ENCODE measurements at regions not wholly inside any gene's neighbourhood (a gene's known extent, or its start where the extent isn't known, plus 50 kb on each side); places are given as distances from the start of the nearest gene placed in this dataset.
"Not testable (repeated sequence)": the region's sequence is repeated elsewhere in the genome, so short reads cannot be mapped to it uniquely, and the experiment has no call there.

- DNase-seq, result no peak
Observed at GRCh38 chr6:67986694-67987232, 648.3 kb upstream of the ADGRB3 start.

GRCh38 chr6:67976486-67976885 is 658.6 kb upstream of the ADGRB3 start:
- DNase-seq, result no peak

- DNase-seq, result no peak
Observed at GRCh38 chr6:67974931-67975330, 660.2 kb upstream of the ADGRB3 start.

GRCh38 chr6:67971812-67972211 is 663.3 kb upstream of the ADGRB3 start:
- no peak for DNase-seq

- DNase-seq, result no peak
Observed at GRCh38 chr6:67966830-67967229, 668.3 kb upstream of the ADGRB3 start.

- DNase-seq, result no peak
Observed at GRCh38 chr6:67956352-67956751, 678.7 kb upstream of the ADGRB3 start.

GRCh38 chr6:67952948-67953347 is 682.1 kb upstream of the ADGRB3 start:
- no peak for DNase-seq

GRCh38 chr6:67952121-67952520 is 683.0 kb upstream of the ADGRB3 start:
- no peak for DNase-seq

GRCh38 chr6:67947762-67948161 is 687.3 kb upstream of the ADGRB3 start:
- DNase-seq, result not testable (repeated sequence)

- no peak for DNase-seq
Observed at GRCh38 chr6:67935976-67936477, 699.1 kb upstream of the ADGRB3 start.

GRCh38 chr6:67933278-67933677 is 701.8 kb upstream of the ADGRB3 start:
- no peak for DNase-seq

GRCh38 chr6:67922588-67922987 is 712.5 kb upstream of the ADGRB3 start:
- DNase-seq, result not testable (repeated sequence)

GRCh38 chr6:67920040-67920439 is 715.0 kb upstream of the ADGRB3 start:
- DNase-seq, result not testable (repeated sequence)

- no peak for DNase-seq
Observed at GRCh38 chr6:67916399-67916798, 718.7 kb upstream of the ADGRB3 start.

- no peak for DNase-seq
Observed at GRCh38 chr6:67914419-67914818, 720.7 kb upstream of the ADGRB3 start.

GRCh38 chr6:67909354-67909753 is 725.7 kb upstream of the ADGRB3 start:
- DNase-seq, result no peak

- no peak for DNase-seq
Observed at GRCh38 chr6:67908379-67908778, 726.7 kb upstream of the ADGRB3 start.

GRCh38 chr6:67904735-67905134 is 730.3 kb upstream of the ADGRB3 start:
- not testable (repeated sequence) for DNase-seq

GRCh38 chr6:67898875-67899274 is 736.2 kb upstream of the ADGRB3 start:
- no peak for DNase-seq

- DNase-seq, result no peak
Observed at GRCh38 chr6:67897998-67898607, 737.0 kb upstream of the ADGRB3 start.

- no peak for DNase-seq
Observed at GRCh38 chr6:67896476-67896875, 738.6 kb upstream of the ADGRB3 start.

GRCh38 chr6:67889682-67889995 is 745.4 kb upstream of the ADGRB3 start:
- no peak for DNase-seq

- DNase-seq, result no peak
Observed at GRCh38 chr6:67888886-67889681, 746.0 kb upstream of the ADGRB3 start.

GRCh38 chr6:67888546-67888885 is 746.6 kb upstream of the ADGRB3 start:
- no peak for DNase-seq

Measured in CD4-positive, alpha-beta T cell treated with Interleukin-6 for 4 hours (primary cell).